Naive B cell (primary cell): ENCODE measurements at regions not wholly inside any gene's neighbourhood (a gene's known extent, or its start where the extent isn't known, plus 50 kb on each side); places are given as distances from the start of the nearest gene placed in this dataset.

ENCODE experiments used
- ATAC-seq, 2 donors: fragments of 150-1000 bp; cut with Tn5 transposase; 2 replicates each; pipeline ENCODE4 v1.10.0; 2021; ENCODE audit warnings: low read depth in 2 of 2, mild to moderate bottlenecking in 2 of 2, moderate library complexity in 2 of 2
- DNase-seq: peaks from one replicate; pipeline ENCODE4 v3.0.0; 2022
- H3K27ac Mint-ChIP-seq, 6 donors: one replicate each; pipeline ENCODE4 v1.8.0; 2020 to 2022; ENCODE audit warnings: mild to moderate bottlenecking in 6 of 6, mixed read lengths in 6 of 6, moderate library complexity in 5 of 6, inconsistent platforms in 2 of 6
- H3K27me3 Mint-ChIP-seq, 3 donors: one replicate each; pipeline ENCODE4 v1.8.0; 2021 to 2022; ENCODE audit warnings: mixed read lengths in 3 of 3, mild to moderate bottlenecking in 1 of 3
- H3K36me3 Mint-ChIP-seq, 2 donors: one replicate each; pipeline ENCODE4 v1.8.0; 2020 to 2022; ENCODE audit warnings: mixed read lengths in 2 of 2, inconsistent platforms in 1 of 2, mild to moderate bottlenecking in 1 of 2
- H3K4me1 Mint-ChIP-seq, 3 donors: one replicate each; pipeline ENCODE4 v1.8.0; 2020 to 2022; ENCODE audit warnings: mixed read lengths in 3 of 3, inconsistent platforms in 1 of 3, mild to moderate bottlenecking in 1 of 3, moderate library complexity in 1 of 3
- H3K4me3 Mint-ChIP-seq, 8 donors: one replicate each; pipeline ENCODE4 v1.8.0; 2020 to 2022; ENCODE audit warnings: mild to moderate bottlenecking in 8 of 8, mixed read lengths in 8 of 8, moderate library complexity in 8 of 8, inconsistent platforms in 2 of 8
- H3K9me3 Mint-ChIP-seq, 7 donors: one replicate each; pipeline ENCODE4 v1.8.0; 2020 to 2022; ENCODE audit warnings: mixed read lengths in 7 of 7, mild to moderate bottlenecking in 5 of 7, inconsistent platforms in 2 of 7, moderate library complexity in 1 of 7

DNA sequence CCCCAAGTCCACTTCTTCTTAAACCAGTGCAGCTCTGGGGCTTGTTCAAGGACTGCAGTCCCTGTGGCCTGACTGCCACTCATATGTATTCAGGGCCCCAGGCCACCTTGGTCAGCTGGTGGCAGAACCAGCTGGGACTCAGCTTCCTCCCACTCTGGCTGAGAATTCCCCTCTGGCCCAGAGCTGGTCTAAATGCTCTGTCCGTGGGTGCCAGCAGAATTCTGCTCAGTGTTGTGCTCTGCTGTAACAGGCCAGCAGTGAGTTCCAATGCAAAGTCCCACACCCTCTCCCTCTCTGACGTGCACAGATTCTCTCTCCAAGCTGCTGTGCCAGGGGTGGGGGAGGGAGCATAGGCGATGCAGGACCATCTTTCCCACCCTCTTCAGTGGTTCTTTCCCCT lies 210.4 kb upstream of the RGS6 start:
- no peaks in the 10 kb centered on the region for H3K9me3 Mint-ChIP-seq
- H3K36me3 Mint-ChIP-seq, result peaks cover 28 to 30% of the 10 kb centered on the region in 2 donors
- peaks cover 0 to 2% (median 0%) of the 10 kb centered on the region in 3 donors for H3K4me1 Mint-ChIP-seq
- DNase-seq (no peak), ATAC-seq (no peak)
- no peaks in the 10 kb centered on the region for H3K27me3 Mint-ChIP-seq
- peak overlapping the region in 1 of 6 donors; percentile 49 for H3K27ac Mint-ChIP-seq
- H3K4me3 Mint-ChIP-seq, result no peak overlapping the region

DNA sequence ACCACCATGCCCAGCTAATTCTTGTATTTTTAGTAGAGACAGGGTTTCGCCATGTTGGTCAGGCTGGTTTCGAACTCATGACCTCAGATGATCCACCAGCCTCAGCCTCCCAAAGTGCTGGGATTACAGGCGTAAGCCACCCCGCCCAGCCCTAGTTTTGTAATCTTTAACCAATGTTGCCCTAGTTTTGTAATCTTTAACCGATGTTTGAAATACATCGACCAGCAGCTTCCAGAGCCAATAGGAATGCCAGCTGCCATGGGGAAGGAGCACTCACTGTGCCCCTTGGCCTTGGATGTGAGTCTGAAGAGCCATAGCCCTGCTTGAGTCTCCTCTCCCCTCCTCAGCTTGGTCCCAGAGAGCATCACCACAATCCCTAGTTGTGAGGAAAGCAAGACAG lies 209.3 kb upstream of the RGS6 start:
- peak overlapping the region in 3 of 6 donors; percentile 59 to 87 (median 69) for H3K27ac Mint-ChIP-seq
- no peak overlapping the region for H3K4me3 Mint-ChIP-seq
- no peak for DNase-seq
- H3K4me1 Mint-ChIP-seq, result peaks cover 0 to 2% (median 0%) of the 10 kb centered on the region in 3 donors
- ATAC-seq, result no peak
- no peaks in the 10 kb centered on the region for H3K27me3 Mint-ChIP-seq
- no peaks in the 10 kb centered on the region for H3K9me3 Mint-ChIP-seq
- H3K36me3 Mint-ChIP-seq, result peaks cover 25 to 34% of the 10 kb centered on the region in 2 donors

DNA sequence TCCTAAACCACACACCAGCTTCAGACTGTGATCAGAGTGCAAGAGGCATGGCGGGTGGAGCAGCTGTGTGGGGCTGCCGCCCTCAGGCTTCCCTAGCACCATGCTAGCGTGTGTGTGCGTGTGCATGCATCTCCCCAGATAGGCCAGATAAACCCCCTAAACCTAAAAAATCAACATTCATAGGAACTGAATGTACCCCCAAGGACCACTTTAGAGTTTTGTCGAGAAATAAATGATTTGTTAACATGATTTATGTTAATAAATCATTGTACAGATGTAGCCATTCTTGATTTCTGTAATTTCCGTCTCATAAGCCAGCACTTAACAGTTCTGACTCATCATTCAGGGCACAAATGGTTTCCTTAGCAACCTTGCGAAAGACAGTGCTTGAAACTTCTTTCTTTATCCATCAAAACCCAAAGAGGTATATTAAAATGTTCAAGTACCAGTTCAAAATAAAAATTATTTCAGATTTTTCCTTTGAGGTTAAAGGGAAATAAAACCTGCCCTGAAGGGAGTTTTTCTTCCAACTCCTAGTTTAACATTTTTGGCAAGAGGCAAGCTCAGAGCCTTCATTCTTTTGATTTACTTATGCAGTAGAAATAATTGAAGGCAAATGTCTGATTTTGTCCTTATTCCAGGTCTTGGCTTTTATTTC lies 206.2 kb upstream of the RGS6 start:
- H3K27ac Mint-ChIP-seq, result peak overlapping the region in 1 of 6 donors; percentile 69
- no peaks in the 10 kb centered on the region for H3K9me3 Mint-ChIP-seq
- ATAC-seq, result no peak
- H3K4me1 Mint-ChIP-seq, result no peaks in the 10 kb centered on the region
- no peak overlapping the region for H3K4me3 Mint-ChIP-seq
- H3K27me3 Mint-ChIP-seq, result no peaks in the 10 kb centered on the region
- DNase-seq, result no peak
- H3K36me3 Mint-ChIP-seq, result peaks cover 31 to 54% of the 10 kb centered on the region in 2 donors

DNA sequence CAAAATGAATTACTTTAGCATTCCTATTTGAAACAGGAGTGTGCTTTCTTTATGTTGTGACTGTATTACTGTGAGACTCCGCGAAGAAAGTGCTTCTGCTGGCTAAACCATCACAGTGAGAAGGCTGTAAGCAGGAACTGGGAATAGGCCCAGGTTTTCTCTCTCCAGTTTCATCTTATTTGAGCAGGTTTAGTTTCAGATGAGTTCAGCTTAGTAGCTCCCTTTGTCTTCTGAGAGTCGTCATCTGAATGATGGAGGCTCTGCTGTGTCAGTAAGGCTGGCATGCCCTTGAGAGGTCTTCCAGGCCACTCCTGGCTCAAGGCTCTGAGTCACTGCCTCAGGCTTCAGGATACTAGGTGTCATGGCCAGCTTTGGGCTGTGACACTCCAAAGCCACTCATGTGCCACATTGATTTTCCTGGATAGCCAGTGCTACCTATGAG lies 205.6 kb upstream of the RGS6 start:
- H3K36me3 Mint-ChIP-seq, result peaks cover 36 to 58% of the 10 kb centered on the region in 2 donors
- no peaks in the 10 kb centered on the region for H3K9me3 Mint-ChIP-seq

DNA sequence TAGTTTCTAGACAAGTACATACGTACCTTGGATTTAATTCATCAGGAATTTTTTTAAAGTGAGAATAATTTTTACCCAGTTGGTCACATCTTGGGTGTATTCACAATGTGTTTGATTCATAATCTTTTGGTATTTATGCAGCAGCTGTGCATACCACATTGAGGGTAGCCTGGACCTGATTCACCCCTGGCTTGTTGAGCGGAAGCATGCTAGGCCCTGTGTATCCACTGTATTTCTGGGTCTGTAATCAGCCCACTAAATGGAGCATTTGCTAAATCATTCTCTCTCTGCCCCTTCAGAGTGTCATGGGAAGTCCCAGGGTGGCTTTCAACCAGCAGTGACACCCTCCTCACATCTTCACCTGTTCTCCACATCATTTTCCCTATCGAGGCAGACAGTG lies 203.8 kb upstream of the RGS6 start:
- Mint-ChIP-seq H3K4me1 (peaks cover 0 to 4% (median 0%) of the 10 kb centered on the region in 3 donors), H3K36me3 (peaks cover 45 to 70% of the 10 kb centered on the region in 2 donors), H3K27me3 (no peaks in the 10 kb centered on the region), H3K4me3 (no peak overlapping the region), H3K27ac (no peak overlapping the region), H3K9me3 (no peaks in the 10 kb centered on the region)
- ATAC-seq (no peak), DNase-seq (no peak)

More for the DNA sequence above, 205.6 kb upstream of the RGS6 start:
- ATAC-seq (no peak), DNase-seq (no peak)
- no peaks in the 10 kb centered on the region for H3K27me3 Mint-ChIP-seq
- H3K27ac Mint-ChIP-seq, result no peak overlapping the region
- peaks cover 0 to 4% (median 0%) of the 10 kb centered on the region in 3 donors for H3K4me1 Mint-ChIP-seq
- no peak overlapping the region for H3K4me3 Mint-ChIP-seq

DNA sequence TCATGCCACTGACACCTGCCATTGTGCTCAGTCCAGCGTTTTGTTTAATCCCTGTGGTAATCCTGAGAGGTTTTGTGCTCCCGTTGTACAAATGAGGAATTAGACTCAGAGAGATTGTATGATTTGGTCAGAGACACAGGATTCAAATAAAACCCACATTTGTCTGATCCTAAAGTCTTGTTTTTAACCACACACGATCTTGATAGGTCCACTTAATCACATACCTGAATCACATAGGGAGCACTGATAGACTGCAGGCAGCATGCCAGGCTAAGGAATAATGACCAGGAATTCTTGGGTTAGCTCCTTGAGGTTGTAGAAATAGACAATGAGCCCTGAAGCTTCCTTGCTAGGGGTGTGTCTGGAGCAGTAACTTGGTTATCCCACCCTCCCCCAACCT lies 202.6 kb upstream of the RGS6 start:
- Mint-ChIP-seq H3K27ac (peak overlapping the region in 2 of 6 donors; percentile 9 to 53), H3K4me3 (no peak overlapping the region), H3K36me3 (peaks cover 53 to 75% of the 10 kb centered on the region in 2 donors), H3K4me1 (peaks cover 0 to 4% (median 0%) of the 10 kb centered on the region in 3 donors), H3K9me3 (no peaks in the 10 kb centered on the region), H3K27me3 (no peaks in the 10 kb centered on the region)
- no peak for ATAC-seq
- no peak for DNase-seq

DNA sequence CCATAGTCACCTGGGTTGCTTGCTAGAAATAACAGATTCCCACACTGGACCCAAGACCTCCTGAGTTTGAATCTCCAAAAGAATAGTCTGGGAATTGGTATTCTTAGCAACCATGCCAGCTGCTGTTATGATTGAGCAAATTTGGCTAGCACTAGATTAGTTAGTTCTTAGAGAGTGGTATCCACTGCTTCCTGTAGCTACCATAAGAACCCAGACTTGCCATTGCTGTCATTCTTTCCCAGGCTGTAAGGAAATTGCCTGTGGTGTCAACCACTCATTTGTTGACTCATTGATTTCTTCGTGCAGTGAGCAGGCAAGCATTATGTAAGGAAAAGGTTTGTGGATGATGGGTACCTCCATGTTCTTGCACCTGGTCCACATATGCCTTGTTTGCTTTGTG lies 201.8 kb upstream of the RGS6 start:
- H3K9me3 Mint-ChIP-seq, result no peaks in the 10 kb centered on the region
- no peak overlapping the region for H3K4me3 Mint-ChIP-seq
- no peak for ATAC-seq
- H3K36me3 Mint-ChIP-seq, result peaks cover 51 to 73% of the 10 kb centered on the region in 2 donors
- no peaks in the 10 kb centered on the region for H3K27me3 Mint-ChIP-seq
- peak overlapping the region in 2 of 6 donors; percentile 21 to 70 for H3K27ac Mint-ChIP-seq
- H3K4me1 Mint-ChIP-seq, result peaks cover 0 to 4% (median 0%) of the 10 kb centered on the region in 3 donors
- DNase-seq, result no peak

DNA sequence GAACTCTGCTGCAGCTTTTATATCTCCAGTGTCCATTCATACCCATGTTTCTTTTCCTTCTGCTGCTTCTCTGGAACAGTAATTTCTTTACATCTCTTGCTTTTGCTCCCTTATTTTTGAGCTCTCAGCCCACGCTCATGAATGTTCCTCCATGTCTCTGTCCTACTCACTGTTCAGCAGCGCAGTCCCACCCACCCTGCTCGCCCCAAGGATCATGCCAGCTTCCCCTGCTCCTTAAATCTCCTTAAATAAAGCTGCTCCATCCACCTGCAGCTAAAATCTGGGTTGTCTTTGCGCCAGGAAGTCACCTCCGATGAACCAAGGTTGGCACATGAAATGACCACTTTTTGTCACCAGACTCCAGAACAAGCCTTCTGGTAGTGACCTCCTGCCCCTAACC lies 201.1 kb upstream of the RGS6 start:
- ATAC-seq (no peak), DNase-seq (no peak)
- no peaks in the 10 kb centered on the region for H3K9me3 Mint-ChIP-seq
- H3K36me3 Mint-ChIP-seq, result peaks cover 53 to 69% of the 10 kb centered on the region in 2 donors
- no peaks in the 10 kb centered on the region for H3K27me3 Mint-ChIP-seq
- no peak overlapping the region for H3K4me3 Mint-ChIP-seq
- H3K27ac Mint-ChIP-seq, result peak overlapping the region in 3 of 6 donors; percentile 4 to 60 (median 21)
- peaks cover 0 to 4% (median 0%) of the 10 kb centered on the region in 3 donors for H3K4me1 Mint-ChIP-seq

DNA sequence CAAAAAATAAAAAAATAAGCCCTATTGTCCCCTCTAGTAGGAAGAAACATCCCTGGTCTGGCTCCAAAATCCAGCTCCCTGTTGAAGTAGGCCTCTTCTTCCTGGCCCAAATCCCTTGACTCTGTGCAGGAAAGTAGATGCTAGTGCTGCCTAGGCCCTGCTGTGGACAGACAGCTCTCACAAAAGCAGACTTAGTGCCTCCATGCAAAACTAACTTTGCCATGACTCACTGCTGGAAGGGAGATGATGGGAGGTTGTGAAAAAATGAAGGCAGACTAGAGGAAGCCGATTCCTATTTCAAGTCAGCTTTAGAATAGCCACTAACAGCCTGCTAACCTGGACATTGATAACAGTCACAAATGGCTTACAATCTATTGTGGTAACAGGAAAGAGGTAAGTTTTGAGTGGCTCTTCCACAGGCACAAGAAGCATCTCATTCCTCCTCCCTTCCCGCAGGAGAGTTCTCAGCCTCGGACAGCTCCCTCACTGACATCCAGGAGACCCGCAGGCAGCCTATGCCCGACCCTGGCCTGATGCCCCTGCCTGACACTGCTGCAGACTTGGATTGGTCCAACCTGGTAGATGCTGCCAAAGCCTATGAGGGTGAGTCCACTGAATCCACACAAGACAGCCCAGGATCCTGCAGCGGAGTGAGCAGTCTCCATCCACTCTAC lies 198.9 kb upstream of the RGS6 start:
- Mint-ChIP-seq H3K27me3 (no peaks in the 10 kb centered on the region), H3K4me1 (peaks cover 0 to 4% (median 0%) of the 10 kb centered on the region in 3 donors), H3K27ac (peak overlapping the region in 1 of 6 donors; percentile 37), H3K36me3 (peaks cover 61 to 79% of the 10 kb centered on the region in 2 donors), H3K9me3 (no peaks in the 10 kb centered on the region), H3K4me3 (peak overlapping the region in 1 of 8 donors; percentile 52)
- DNase-seq (no peak), ATAC-seq (no peak)

DNA sequence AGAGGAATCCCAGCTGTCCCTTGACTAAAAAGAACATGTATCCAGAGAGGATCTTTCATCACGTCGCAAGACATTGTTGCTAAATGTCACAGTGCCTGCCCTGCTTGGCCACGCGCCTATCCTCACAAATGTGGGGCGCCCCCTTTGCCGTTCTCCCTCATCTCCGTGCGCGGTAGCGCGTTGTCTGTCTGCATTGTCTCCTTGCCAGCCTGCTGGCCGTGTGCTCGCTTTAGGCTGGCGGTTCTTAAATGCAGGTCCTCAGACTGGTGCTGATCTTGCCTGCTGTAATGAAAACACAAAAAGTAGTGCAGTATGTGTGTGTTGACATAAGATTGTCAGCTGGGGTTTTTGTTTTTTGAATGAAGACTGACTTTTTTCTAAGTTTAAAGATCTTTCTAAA lies 198.2 kb upstream of the RGS6 start:
- ATAC-seq, result no peak
- H3K36me3 Mint-ChIP-seq, result peaks cover 61 to 72% of the 10 kb centered on the region in 2 donors
- DNase-seq, result no peak
- H3K4me3 Mint-ChIP-seq, result no peak overlapping the region
- peak overlapping the region in 2 of 6 donors; percentile 57 to 66 for H3K27ac Mint-ChIP-seq
- no peaks in the 10 kb centered on the region for H3K27me3 Mint-ChIP-seq
- peaks cover 0 to 4% (median 0%) of the 10 kb centered on the region in 3 donors for H3K4me1 Mint-ChIP-seq
- no peaks in the 10 kb centered on the region for H3K9me3 Mint-ChIP-seq

DNA sequence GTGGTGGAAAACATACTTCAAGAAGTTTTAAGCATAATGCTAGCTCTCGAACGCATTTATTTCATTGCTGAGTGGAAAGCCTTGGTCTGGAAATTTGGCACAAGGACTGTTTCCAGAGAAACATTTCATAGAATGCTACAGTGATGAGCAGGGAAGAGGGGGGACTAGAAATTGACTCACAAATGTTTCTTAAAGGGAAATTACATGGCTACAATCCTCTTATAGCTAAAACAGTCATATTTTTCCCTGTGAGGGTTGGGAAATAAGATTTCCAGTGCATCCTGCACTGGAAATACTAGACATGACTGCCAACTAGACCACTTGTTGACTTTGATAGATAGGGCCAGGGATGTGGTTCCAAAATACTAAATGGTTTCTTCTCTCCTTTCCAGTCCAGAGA lies 197.3 kb upstream of the RGS6 start:
- Mint-ChIP-seq H3K27me3 (no peaks in the 10 kb centered on the region), H3K9me3 (no peaks in the 10 kb centered on the region), H3K27ac (peak overlapping the region in 2 of 6 donors; percentile 33 to 66), H3K4me3 (no peak overlapping the region), H3K36me3 (peaks cover 64 to 66% of the 10 kb centered on the region in 2 donors), H3K4me1 (peaks cover 0 to 4% (median 0%) of the 10 kb centered on the region in 3 donors)
- ATAC-seq (no peak), DNase-seq (no peak)

DNA sequence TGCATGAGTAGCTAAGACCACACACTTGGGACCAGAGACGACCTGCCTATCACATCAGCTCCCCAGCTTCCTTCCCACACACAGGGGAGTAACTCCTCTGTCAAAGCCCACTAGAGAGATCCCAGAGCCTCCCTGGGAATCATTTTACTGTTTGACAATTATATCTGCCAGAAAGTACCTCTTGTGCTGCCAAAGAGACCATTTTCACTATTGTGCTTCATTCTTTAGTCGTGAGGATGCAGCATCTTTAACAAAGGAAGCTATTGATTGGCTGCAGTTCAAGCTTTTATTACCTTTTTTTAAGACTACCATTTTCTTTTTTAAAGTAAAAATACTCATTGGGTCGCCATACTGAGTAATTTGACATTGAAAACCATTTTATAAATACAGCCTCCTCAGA lies 194.5 kb upstream of the RGS6 start:
- peaks cover 36 to 46% of the 10 kb centered on the region in 2 donors for H3K36me3 Mint-ChIP-seq
- no peak for DNase-seq
- H3K27me3 Mint-ChIP-seq, result no peaks in the 10 kb centered on the region
- ATAC-seq, result no peak
- H3K27ac Mint-ChIP-seq, result no peak overlapping the region
- no peak overlapping the region for H3K4me3 Mint-ChIP-seq
- no peaks in the 10 kb centered on the region for H3K9me3 Mint-ChIP-seq
- H3K4me1 Mint-ChIP-seq, result no peaks in the 10 kb centered on the region

DNA sequence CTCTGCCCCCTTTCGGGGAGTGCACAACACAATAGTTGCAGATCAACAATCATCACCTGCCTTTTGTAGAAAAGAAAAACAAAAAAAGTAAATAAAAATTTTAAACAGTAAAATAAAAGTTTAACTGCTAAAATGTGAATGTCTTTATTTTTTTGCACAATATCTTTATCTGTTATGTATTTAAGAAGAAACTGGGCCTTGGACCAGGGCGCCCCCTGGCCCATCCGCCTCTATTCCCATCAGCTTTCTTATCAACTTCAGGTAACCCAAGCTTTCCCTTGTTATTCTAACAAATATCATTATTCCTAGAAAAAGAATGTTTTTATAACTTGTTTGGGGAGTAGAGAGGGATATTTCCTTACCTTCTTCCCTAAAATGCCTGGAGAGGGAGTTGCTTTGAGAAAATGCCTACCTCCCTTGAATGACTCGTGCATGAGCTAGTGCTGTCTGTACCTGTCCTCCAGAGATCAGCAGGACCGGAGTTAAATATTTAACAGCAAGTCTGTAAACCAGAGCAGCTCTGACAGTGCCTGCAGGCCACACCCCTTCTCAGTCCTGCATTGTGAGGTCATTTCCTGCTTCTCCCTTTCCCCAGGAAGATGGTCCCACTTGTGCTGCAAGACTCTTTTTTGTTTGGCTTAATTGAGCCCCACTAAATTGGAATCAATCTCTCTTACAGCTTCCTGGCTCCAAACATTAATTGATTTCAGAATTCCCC lies 192.8 kb upstream of the RGS6 start:
- no peaks in the 10 kb centered on the region for H3K4me1 Mint-ChIP-seq
- H3K36me3 Mint-ChIP-seq, result peaks cover 28 to 36% of the 10 kb centered on the region in 2 donors
- no peaks in the 10 kb centered on the region for H3K27me3 Mint-ChIP-seq
- H3K27ac Mint-ChIP-seq, result peak overlapping the region in 4 of 6 donors; percentile 1 to 64 (median 36)
- no peaks in the 10 kb centered on the region for H3K9me3 Mint-ChIP-seq
- no peak overlapping the region for H3K4me3 Mint-ChIP-seq
- no peak for DNase-seq
- ATAC-seq, result no peak
